AG09309 (cell line): ENCODE measurements at regions not wholly inside any gene's neighbourhood (a gene's known extent, or its start where the extent isn't known, plus 50 kb on each side); places are given as distances from the start of the nearest gene placed in this dataset.
"Not testable (repeated sequence)": the region's sequence is repeated elsewhere in the genome, so short reads cannot be mapped to it uniquely, and the experiment has no call there.

ENCODE experiments used
- DNase-seq: peaks from one replicate; pipeline ENCODE4 v3.0.0-alpha.2; 2010; ENCODE audit warnings: low read depth
- H3K4me3 ChIP-seq: 2 replicates; pipeline ENCODE4 v1.5.1; 2011; ENCODE audit warnings: mild to moderate bottlenecking, low read depth, low read length, moderate library complexity; ENCODE audit not compliant: control insufficient read depth
- TF ChIP-seq, protein P1 (sequence below): IDR thresholded peaks from 2 replicates; pipeline ENCODE4 v1.5.1; 2011; ENCODE audit warnings: mild to moderate bottlenecking, low read depth, low read length, inconsistent platforms; ENCODE audit not compliant: insufficient read depth, control insufficient read depth; ENCODE audit errors: missing control alignments

DNA sequence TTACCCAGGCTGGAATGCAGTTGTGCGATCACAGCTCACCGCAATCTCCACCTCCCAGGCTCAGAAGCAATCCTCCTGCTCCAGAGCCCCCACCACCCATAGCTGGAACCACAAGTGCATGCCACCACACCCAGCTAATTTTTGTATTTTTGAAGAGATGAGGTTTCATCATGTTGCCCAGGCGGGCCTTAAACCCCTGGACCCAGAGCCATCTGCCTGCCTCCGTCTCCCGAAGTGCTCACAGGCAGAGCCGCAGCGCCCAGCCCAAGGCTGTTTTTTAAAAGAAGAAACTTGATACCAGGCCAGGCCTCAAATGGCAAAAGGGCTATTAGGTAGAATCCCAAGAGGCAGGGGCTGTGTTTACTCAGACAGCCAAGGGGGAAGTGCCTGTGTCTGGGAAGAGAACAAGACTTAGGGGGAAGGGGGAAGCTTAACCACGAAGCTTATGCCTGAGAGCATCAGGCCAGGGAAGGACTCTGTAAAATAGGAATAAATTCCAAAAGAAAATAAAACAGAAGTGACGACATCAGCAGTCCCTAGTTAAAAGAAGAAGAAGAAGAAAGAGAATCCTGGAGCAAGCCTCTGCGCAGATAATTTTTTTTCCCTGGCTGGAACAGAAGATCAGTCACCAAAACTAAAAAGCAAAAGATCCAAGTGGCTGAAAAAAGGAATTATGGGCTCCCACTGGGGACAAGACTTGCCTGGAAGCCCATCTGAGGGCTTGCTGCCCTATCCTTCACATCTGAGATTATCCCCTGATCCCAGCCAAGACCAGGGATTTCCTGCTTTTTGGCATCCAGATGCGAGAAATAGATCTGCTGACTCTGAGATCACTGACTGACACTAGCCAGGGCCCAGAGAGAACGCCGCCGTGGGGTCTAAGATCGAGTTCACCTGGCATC is 170.5 kb downstream of the NDUFA12 start:
- TF ChIP-seq, protein P1, sequence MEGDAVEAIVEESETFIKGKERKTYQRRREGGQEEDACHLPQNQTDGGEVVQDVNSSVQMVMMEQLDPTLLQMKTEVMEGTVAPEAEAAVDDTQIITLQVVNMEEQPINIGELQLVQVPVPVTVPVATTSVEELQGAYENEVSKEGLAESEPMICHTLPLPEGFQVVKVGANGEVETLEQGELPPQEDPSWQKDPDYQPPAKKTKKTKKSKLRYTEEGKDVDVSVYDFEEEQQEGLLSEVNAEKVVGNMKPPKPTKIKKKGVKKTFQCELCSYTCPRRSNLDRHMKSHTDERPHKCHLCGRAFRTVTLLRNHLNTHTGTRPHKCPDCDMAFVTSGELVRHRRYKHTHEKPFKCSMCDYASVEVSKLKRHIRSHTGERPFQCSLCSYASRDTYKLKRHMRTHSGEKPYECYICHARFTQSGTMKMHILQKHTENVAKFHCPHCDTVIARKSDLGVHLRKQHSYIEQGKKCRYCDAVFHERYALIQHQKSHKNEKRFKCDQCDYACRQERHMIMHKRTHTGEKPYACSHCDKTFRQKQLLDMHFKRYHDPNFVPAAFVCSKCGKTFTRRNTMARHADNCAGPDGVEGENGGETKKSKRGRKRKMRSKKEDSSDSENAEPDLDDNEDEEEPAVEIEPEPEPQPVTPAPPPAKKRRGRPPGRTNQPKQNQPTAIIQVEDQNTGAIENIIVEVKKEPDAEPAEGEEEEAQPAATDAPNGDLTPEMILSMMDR = no peak
- H3K4me3 ChIP-seq = no peak overlapping the region
- DNase-seq = no peak

DNA sequence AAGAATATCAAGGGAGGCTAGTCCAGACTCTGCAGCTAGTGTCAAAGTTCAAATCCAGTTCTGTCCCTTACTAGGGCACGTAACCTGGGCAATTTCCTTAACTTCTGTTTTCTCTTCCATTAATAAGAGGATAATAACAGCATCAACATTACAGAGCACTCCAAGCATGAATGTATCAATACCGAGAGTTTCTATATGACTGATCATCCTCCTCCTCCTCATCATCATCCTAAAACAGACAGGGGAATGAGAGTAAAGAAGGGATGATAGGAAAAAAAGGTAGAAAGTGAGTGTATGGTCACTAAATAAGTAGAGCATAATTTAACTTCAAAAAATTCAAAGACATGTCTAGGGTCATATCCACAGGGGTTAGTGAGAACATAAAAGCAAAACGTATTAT is 171.4 kb downstream of the NDUFA12 start:
- H3K4me3 ChIP-seq = no peak overlapping the region
- DNase-seq = no peak
- TF ChIP-seq, protein P1 = no peak

DNA sequence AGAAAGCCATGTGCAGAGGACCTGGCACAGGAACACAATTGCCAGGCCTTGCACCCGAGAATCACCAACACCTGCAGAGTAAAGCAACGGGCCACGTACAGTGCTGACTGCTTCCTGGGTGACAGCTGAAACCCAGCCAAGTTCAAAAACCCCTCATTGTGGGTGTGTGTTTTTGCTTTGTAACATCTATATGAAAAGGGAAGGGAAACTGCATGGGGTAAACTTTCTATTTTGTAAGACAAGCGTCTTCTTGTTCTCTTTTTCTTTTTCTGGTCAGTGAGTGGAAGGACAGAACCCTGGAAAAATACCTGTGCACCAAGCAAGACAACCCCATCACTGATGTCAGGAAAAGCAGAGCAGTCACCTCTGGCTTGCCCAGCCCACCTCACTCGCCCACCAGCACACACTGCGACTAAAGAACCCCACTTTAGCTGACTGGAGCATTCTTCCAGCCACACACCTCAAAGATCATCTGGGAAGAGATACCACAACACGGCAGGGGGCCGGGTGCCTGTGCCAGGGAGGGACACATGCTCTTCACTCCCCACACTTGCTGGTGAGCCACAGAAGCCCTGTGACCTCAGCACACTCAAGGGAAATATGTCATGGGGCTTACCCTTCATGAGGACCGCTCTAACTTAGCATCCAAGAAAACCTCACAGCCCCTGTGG is 172.3 kb downstream of the NDUFA12 start:
- H3K4me3 ChIP-seq = no peak overlapping the region
- TF ChIP-seq, protein P1 = no peak
- no peak for DNase-seq

DNA sequence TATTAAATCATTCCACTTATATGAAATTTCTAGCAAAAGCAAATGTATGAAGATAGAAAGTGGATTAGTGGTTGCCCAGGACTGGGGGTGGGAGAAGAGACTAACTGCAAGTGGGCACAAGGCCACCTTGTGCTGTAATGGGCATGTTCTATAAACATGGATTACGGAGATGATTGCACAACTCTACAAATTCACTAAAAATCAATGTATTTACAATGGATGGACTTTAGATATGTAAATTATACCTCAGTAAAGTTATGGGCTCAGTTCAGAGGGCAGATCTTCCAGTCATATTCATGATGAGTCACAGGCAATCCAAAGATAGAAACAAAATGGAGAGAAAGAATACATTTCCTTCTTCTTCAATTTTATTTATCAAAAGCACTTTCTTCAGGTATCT is 173.9 kb downstream of the NDUFA12 start:
- TF ChIP-seq, protein P1 = no peak
- no peak for DNase-seq
- no peak overlapping the region for H3K4me3 ChIP-seq

DNA sequence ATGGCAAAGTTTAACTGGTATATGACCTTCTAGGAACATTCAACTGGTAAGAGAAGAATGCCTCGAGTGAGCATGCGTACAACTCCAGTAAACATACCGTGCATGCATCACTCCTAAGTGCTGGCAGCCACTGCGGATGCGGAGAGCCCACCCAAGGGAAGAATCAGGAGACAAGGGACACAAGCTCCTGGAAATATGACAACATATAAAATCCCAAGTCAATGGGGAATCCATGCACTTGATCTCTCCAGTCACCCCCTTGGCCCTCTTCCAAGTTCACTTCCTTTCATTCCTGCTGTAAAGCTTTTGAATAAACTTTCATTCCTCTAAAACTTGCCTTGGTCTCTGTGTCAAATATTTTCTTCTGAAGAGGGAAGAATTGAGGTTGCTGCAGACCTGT is 168.7 kb upstream of the TMCC3 start:
- TF ChIP-seq, protein P1 = no peak
- no peak for DNase-seq
- H3K4me3 ChIP-seq = no peak overlapping the region

DNA sequence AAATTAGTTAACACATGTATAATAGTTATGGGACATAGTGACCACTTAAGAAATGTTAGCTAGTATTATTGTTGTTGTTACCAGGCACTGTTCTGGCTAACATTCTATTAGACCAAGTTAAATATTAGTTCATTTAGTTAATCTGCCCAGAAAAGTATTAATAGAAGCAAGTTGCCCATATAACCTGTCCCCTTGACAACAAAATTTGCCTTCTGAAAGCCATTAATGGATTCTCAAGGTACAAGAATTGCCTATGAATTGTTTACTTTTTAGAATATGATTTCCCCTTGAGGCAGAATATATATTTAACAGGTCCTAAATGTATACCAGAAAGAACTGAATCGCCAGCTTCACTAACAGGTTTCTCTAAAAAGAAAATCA is 167.3 kb upstream of the TMCC3 start:
- TF ChIP-seq, protein P1 = no peak
- no peak for DNase-seq
- no peak overlapping the region for H3K4me3 ChIP-seq

DNA sequence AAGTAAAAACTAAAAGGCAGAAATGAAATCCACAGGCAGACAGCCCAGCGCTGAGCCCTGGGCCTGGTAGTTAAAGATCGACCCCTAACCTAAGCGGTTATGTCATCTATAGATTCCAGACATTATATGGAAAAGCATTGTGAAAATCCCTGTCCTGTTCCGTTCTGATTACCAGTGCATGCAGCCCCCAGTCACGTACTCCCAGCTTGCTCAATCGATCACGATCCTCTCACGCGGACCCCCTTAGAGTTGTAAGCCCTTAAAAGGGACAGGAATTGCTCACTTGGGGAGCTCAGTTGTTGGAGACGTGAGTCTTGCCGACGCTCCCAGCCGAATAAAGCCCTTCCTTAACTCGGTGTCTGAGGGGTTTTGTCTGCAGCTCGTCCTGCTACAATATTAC is 166.8 kb upstream of the TMCC3 start:
- H3K4me3 ChIP-seq, DNase-seq: not testable (repeated sequence)

DNA sequence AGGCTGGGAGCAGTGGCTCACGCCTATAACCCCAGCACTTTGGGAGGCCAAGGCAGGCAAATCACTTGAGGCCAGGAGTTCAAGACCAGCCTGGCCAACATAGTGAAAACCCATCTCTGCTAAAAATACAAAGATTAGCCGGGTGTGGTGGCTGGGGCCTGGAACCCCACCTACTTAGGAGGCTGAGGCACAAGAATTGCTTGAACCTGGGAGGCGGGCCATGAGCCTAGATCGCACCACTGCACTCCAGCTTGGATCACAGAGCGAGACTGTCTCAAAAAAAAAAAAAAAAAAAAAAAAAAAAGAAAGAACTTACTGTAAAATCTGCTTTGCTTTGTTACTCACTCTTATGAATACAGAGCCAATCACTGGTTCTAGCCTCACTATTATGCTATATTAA is 166.4 kb upstream of the TMCC3 start:
- not testable (repeated sequence) for DNase-seq, H3K4me3 ChIP-seq
